DND-41 (cell line): ENCODE measurements at regions not wholly inside any gene's neighbourhood (a gene's known extent, or its start where the extent isn't known, plus 50 kb on each side); places are given as distances from the start of the nearest gene placed in this dataset.

Experiments
- ATAC-seq: fragments of 200-7000 bp; cut with Tn5 transposase; 3 replicates; pipeline ENCODE4 v1.9.1; 2021; ENCODE audit warnings: low read depth; ENCODE audit not compliant: insufficient read depth
- DNase-seq: peaks from one replicate; pipeline ENCODE4 v3.0.0-alpha.2; 2020
- H2AFZ ChIP-seq: 2 replicates; pipeline ENCODE4 v1.6.0; 2012; ENCODE audit warnings: low read depth, low read length
- H3K27ac ChIP-seq: 2 replicates; pipeline ENCODE4 v1.5.1; 2012; ENCODE audit warnings: low read length, inconsistent platforms
- H3K27me3 ChIP-seq: fragments of 200-600 bp; sonication (generic); 2 replicates; pipeline ENCODE4 v1.6.0; 2012; ENCODE audit warnings: low read length, mild to moderate bottlenecking, inconsistent platforms; ENCODE audit not compliant: insufficient read depth, poor library complexity
- H3K36me3 ChIP-seq: 2 replicates; pipeline ENCODE4 v1.5.1; 2012; ENCODE audit warnings: low read length, inconsistent platforms; ENCODE audit not compliant: insufficient read depth
- H3K4me1 ChIP-seq: 2 replicates; pipeline ENCODE4 v1.5.1; 2012; ENCODE audit warnings: mild to moderate bottlenecking, low read length; ENCODE audit not compliant: insufficient read depth
- H3K4me2 ChIP-seq: 2 replicates; pipeline ENCODE4 v1.6.0; 2012; ENCODE audit warnings: mild to moderate bottlenecking, moderate library complexity, low read length, inconsistent platforms; ENCODE audit not compliant: insufficient read depth
- H3K4me3 ChIP-seq, 2 experiments: fragments of 200-600 bp in 1 of 2; shearing (Covaris generic) in 1 of 2; 2 replicates each; pipeline ENCODE4 v1.5.1; 2012 to 2016; ENCODE audit warnings: inconsistent platforms in 2 of 2, low read length in 2 of 2, mild to moderate bottlenecking in 2 of 2, low read depth in 1 of 2, moderate library complexity in 1 of 2
- H3K79me2 ChIP-seq: 2 replicates; pipeline ENCODE4 v1.6.0; 2012; ENCODE audit warnings: low read length, inconsistent platforms; ENCODE audit not compliant: insufficient read depth
- H3K9ac ChIP-seq: 2 replicates; pipeline ENCODE4 v1.6.0; 2012; ENCODE audit warnings: low read depth, mild to moderate bottlenecking, inconsistent platforms, low read length, moderate library complexity
- H3K9me3 ChIP-seq: 2 replicates; pipeline ENCODE4 v1.5.1; 2012; ENCODE audit warnings: low read length, moderate library complexity, mild to moderate bottlenecking, inconsistent platforms; ENCODE audit not compliant: insufficient read depth, severe bottlenecking
- H4K20me1 ChIP-seq: 2 replicates; pipeline ENCODE4 v1.6.0; 2012; ENCODE audit warnings: low read length; ENCODE audit not compliant: insufficient read depth
- CTCF ChIP-seq: IDR thresholded peaks from 2 replicates; pipeline ENCODE4 v1.5.1; 2012; ENCODE audit warnings: borderline replicate concordance, low read length, moderate library complexity, mild to moderate bottlenecking; ENCODE audit not compliant: poor library complexity, severe bottlenecking; ENCODE audit errors: extremely low read depth
- EZH2 ChIP-seq: IDR thresholded peaks from 3 replicates; pipeline ENCODE4 v1.6.1; 2012; ENCODE audit warnings: borderline replicate concordance, low read depth, mild to moderate bottlenecking, moderate library complexity, low read length, inconsistent platforms; ENCODE audit not compliant: severe bottlenecking

GRCh38 chr5:167708449-167708848, 583.0 kb upstream of the WWC1 start:
- Histone ChIP-seq H3K9me3 (no peaks in the 10 kb centered on the region), H3K9ac (no peak overlapping the region), H3K4me2 (no peak overlapping the region), H3K27ac (no peak overlapping the region), H3K4me1 (no peaks in the 10 kb centered on the region), H3K27me3 (peaks cover 2% of the 10 kb centered on the region), H3K4me3 (no peak overlapping the region), H3K36me3 (no peaks in the 10 kb centered on the region), H2AFZ (no peak overlapping the region), H4K20me1 (no peaks in the 10 kb centered on the region), H3K79me2 (no peaks in the 10 kb centered on the region)
- DNase-seq (no peak), ATAC-seq (no peak)
- TF ChIP-seq EZH2 (no peak), CTCF (no peak)

GRCh38 chr5:167709625-167710024, 581.8 kb upstream of the WWC1 start:
- TF ChIP-seq CTCF (no peak), EZH2 (no peak)
- H3K36me3 ChIP-seq: no peaks in the 10 kb centered on the region
- no peaks in the 10 kb centered on the region for H3K79me2 ChIP-seq
- no peak for DNase-seq
- no peak overlapping the region for H3K9ac ChIP-seq
- H3K27ac ChIP-seq: no peak overlapping the region
- no peaks in the 10 kb centered on the region for H3K4me1 ChIP-seq
- no peak overlapping the region for H3K4me2 ChIP-seq
- no peak for ATAC-seq
- H4K20me1 ChIP-seq: no peaks in the 10 kb centered on the region
- H2AFZ ChIP-seq: no peak overlapping the region
- H3K4me3 ChIP-seq: no peak overlapping the region
- H3K27me3 ChIP-seq: peaks cover 2% of the 10 kb centered on the region
- no peaks in the 10 kb centered on the region for H3K9me3 ChIP-seq

- no peaks in the 10 kb centered on the region for H3K4me1 ChIP-seq
- H3K9me3 ChIP-seq: no peaks in the 10 kb centered on the region
- no peak overlapping the region for H3K4me3 ChIP-seq
- H2AFZ ChIP-seq: no peak overlapping the region
- H3K36me3 ChIP-seq: no peaks in the 10 kb centered on the region
- H3K27ac ChIP-seq: no peak overlapping the region
- DNase-seq (no peak), ATAC-seq (no peak)
- H3K27me3 ChIP-seq: peaks cover 2% of the 10 kb centered on the region
- no peak overlapping the region for H3K9ac ChIP-seq
- no peaks in the 10 kb centered on the region for H3K79me2 ChIP-seq
- H4K20me1 ChIP-seq: no peaks in the 10 kb centered on the region
- no peak overlapping the region for H3K4me2 ChIP-seq
- TF ChIP-seq CTCF (no peak), EZH2 (no peak)
Observed at GRCh38 chr5:167710444-167711073, 580.9 kb upstream of the WWC1 start.
